Thyroid gland (tissue), 4 donors: ENCODE measurements at regions not wholly inside any gene's neighbourhood (a gene's known extent, or its start where the extent isn't known, plus 50 kb on each side); places are given as distances from the start of the nearest gene placed in this dataset.

ENCODE experiments used
- CTCF ChIP-seq, 6 experiments: fragments of 200-600 bp in 3 of 6; fragments of 450-650 bp in 3 of 6; sonication (generic) in 3 of 6; IDR thresholded peaks; one replicate each; pipeline ENCODE4 v1.5.1; 2016 to 2019; ENCODE audit warnings: antibody characterized with exemption in 6 of 6, mild to moderate bottlenecking in 2 of 6, inconsistent platforms in 1 of 6, moderate library complexity in 1 of 6
- POLR2A ChIP-seq, 2 donors: fragments of 450-650 bp; IDR thresholded peaks; one replicate each; pipeline ENCODE4 v1.6.1; 2017; ENCODE audit warnings: antibody characterized with exemption in 2 of 2, mild to moderate bottlenecking in 2 of 2, moderate library complexity in 1 of 2

GRCh38 chr5:122723606-122724352 lies 51.1 kb upstream of the SNX2 start:
- TF ChIP-seq CTCF (IDR thresholded peaks at IDR 0.05) (no peak), POLR2A (IDR thresholded peaks at IDR 0.05) (no peak)
